ENCODE measurements at regions not wholly inside any gene's neighbourhood (a gene's known extent, or its start where the extent isn't known, plus 50 kb on each side); places are given as distances from the start of the nearest gene placed in this dataset.
A peak's percentile ranks its signal among the peaks of the same experiment; 100 is the strongest.
"Not testable (repeated sequence)": the region's sequence is repeated elsewhere in the genome, so short reads cannot be mapped to it uniquely, and the experiment has no call there.

DNA sequence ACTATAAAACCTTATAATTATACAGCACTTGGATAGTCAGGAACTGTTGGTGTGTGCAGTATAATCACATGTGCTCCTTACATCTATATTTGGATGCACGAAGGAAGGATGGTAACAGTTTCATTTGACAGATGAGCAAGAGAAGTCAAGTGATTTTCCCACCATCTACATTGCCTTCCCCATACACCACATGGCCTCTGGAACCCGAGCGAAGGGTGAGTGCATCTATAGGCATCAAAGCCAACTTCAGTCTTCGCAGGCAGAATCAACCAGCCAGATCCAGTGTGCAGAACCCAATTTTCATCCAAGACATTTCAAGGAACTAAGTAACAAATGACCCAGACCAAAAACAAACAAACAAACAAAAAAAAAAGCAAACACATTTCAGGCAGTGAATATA lies 85.1 kb upstream of the BLID start:
- TF ChIP-seq, protein P1, sequence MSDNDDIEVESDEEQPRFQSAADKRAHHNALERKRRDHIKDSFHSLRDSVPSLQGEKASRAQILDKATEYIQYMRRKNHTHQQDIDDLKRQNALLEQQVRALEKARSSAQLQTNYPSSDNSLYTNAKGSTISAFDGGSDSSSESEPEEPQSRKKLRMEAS (IDR thresholded peaks at IDR 0.05; ENCODE audit: low read depth, low read length) = no peak
- no peak for TF ChIP-seq POLR2A (IDR thresholded peaks at IDR 0.05; ENCODE audit: extremely low read depth, insufficient read length)
- TF ChIP-seq, protein P2, sequence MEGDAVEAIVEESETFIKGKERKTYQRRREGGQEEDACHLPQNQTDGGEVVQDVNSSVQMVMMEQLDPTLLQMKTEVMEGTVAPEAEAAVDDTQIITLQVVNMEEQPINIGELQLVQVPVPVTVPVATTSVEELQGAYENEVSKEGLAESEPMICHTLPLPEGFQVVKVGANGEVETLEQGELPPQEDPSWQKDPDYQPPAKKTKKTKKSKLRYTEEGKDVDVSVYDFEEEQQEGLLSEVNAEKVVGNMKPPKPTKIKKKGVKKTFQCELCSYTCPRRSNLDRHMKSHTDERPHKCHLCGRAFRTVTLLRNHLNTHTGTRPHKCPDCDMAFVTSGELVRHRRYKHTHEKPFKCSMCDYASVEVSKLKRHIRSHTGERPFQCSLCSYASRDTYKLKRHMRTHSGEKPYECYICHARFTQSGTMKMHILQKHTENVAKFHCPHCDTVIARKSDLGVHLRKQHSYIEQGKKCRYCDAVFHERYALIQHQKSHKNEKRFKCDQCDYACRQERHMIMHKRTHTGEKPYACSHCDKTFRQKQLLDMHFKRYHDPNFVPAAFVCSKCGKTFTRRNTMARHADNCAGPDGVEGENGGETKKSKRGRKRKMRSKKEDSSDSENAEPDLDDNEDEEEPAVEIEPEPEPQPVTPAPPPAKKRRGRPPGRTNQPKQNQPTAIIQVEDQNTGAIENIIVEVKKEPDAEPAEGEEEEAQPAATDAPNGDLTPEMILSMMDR (IDR thresholded peaks at IDR 0.05; ENCODE audit: low read depth, low read length) = no peak
- no peak for TF ChIP-seq MYC (IDR thresholded peaks at IDR 0.05; ENCODE audit: low read depth, low read length)
- no peak for DNase-seq (ENCODE audit: low read depth)
- H3K4me3 ChIP-seq (ENCODE audit: low read depth, low read length) = no peak overlapping the region

DNA sequence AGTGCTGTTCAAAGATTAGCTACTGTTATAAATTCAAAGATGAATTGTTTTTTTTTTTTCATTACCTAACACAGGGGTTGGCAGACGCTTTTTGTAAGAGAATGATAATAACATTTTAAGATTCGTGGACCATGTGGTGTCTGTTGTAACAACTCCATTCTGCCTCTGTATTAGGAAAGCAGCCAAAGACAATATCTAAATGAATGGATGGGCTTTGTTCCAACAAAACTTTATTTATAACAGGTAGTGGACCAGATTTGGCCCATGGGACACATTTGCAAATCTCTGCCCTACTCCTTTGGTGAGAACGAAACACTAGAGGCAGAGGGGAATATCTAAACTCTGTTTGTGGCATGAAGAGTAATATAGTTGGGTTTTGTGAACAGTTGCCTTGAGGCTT lies 83.6 kb upstream of the BLID start:
- no peak for TF ChIP-seq MYC (IDR thresholded peaks at IDR 0.05; ENCODE audit: low read depth, low read length)
- TF ChIP-seq, protein P1 (IDR thresholded peaks at IDR 0.05; ENCODE audit: low read depth, low read length) = no peak
- no peak for TF ChIP-seq POLR2A (IDR thresholded peaks at IDR 0.05; ENCODE audit: extremely low read depth, insufficient read length)
- H3K4me3 ChIP-seq (ENCODE audit: low read depth, low read length) = no peak overlapping the region
- DNase-seq (ENCODE audit: low read depth) = no peak

DNA sequence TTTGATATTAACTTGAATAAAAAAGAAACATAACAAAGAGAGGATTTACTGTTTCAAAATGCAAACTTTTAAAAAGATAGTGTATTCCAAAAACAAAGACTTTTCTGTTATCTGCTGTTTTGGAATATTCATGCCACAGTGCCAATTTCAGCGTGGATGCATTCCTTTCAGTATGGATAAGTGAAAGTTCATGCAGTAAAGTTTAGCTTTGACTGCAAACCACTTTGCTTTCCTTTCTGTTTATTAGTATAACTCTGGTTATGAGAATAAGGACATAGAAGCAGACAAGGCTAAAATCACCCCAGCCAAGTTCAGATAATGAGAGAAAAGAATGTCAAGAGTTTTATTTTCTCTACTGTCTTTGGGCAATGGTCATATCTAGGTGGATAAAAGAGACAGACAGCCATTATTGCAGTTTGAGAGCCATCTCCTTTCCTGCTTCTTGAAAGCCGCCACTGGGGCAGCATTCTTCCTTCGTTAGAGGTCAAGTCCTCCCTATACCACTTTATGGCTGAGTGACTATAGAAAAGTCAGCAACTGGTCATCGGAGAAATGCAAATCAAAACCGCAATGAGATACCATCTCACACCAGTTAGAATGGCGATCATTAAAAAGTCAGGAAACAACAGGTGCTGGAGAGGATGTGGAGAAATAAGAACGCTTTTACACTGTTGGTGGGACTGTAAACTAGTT lies 82.4 kb upstream of the BLID start:
- H3K4me3 ChIP-seq (ENCODE audit: low read depth, low read length) = no peak overlapping the region
- TF ChIP-seq, protein P2 (IDR thresholded peaks at IDR 0.05; ENCODE audit: low read depth, low read length) = no peak
- TF ChIP-seq, protein P1 (IDR thresholded peaks at IDR 0.05; ENCODE audit: low read depth, low read length) = no peak
- TF ChIP-seq MYC (IDR thresholded peaks at IDR 0.05; ENCODE audit: low read depth, low read length) = no peak
- TF ChIP-seq POLR2A (IDR thresholded peaks at IDR 0.05; ENCODE audit: extremely low read depth, insufficient read length) = no peak
- no peak for DNase-seq (ENCODE audit: low read depth)

DNA sequence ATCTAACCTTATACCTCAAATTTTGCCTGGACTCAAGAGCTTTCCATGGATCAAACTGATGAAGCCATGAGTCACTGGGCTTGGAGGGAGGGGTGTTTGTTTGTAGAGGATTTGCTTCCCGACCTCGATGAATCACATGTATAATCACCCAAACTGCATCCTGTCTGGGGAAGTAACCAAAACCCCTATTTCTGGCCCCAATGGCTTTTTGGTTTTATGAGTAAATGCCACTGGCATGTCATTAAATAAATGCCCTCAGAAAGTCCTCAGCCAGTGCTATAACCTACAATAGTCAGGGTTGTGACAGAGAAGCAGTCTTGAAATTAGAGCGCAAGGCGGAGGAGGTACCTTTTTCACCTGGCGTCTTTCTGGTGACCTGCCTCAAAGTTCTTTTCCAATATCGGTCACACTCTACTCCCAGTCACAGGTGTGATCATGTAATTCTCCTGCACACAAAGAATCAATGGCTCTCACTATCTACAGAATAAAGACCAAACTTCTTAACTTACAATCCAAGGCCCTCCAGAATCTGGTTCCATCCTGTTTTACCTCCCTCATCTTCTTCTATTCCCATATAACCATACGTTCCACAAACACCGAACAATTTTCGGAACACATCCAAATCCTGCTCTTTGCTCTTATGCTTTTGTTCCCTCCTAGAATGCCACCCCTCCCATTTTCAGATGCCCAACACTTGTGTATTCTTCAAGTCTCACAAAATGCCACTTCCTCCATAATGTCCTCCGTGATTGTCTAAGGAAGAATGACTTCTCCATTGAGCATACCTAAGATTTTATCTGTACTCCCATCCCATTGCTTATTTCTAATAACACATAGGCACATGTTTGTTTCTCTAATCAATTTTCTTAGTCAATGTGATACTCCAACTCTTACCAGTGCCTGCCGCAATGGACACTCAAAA lies 81.3 kb upstream of the BLID start:
- no peak overlapping the region for H3K4me3 ChIP-seq (ENCODE audit: low read depth, low read length)
- DNase-seq (ENCODE audit: low read depth) = peak; percentile 28
- TF ChIP-seq, protein P1 (IDR thresholded peaks at IDR 0.05; ENCODE audit: low read depth, low read length) = no peak
- TF ChIP-seq, protein P2 (IDR thresholded peaks at IDR 0.05; ENCODE audit: low read depth, low read length) = no peak
- no peak for TF ChIP-seq MYC (IDR thresholded peaks at IDR 0.05; ENCODE audit: low read depth, low read length)
- TF ChIP-seq POLR2A (IDR thresholded peaks at IDR 0.05; ENCODE audit: extremely low read depth, insufficient read length) = no peak

DNA sequence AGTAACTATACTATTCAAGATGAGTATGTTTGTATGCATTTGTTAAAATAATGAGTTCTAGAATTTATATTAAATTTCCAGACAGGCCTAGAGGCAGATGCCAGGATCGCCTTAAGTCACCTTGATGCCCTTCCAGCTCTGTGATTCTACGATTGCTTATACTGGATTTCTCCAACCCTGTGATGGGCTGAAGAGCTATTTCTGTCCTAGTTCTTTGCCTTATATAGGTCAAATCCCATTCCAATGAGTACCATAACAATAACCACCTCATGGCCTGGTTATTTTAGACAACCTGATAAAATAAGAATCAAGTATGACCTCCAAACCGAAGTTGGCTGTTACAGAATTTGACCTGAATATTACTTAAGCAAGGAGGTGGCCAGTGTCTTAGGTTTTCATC lies 79.8 kb upstream of the BLID start:
- TF ChIP-seq, protein P2 (IDR thresholded peaks at IDR 0.05; ENCODE audit: low read depth, low read length) = no peak
- TF ChIP-seq POLR2A (IDR thresholded peaks at IDR 0.05; ENCODE audit: extremely low read depth, insufficient read length) (no peak), MYC (IDR thresholded peaks at IDR 0.05; ENCODE audit: low read depth, low read length) (no peak)
- TF ChIP-seq, protein P1 (IDR thresholded peaks at IDR 0.05; ENCODE audit: low read depth, low read length) = no peak

DNA sequence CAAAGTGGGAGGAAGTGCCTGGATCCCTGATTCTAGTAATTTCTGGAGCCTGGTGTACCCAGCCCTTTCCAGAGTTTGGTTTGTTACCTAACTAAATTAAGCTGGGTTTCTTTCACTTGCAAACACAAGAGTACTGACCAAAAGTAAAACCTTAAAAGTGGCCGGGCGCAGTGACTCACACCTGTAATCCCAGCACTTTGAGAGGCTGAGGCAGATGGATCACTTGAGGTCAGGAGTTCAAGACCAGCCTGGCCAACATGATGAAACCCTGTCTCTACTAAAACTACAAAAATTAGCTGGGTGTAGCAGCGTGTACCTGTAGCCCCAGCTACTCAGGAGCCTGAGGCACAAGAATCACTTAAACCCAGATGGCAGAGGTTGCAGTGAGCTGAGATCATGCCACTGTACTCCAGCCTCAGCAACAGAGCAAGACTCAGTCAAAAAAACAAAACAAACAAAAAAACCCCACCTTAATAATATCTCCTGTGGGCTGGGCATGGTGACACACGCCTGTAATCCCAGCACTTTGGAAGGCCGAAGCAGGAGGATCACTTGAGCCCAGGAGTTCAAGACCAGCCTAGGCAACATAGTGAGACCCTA lies 78.0 kb upstream of the BLID start:
- H3K4me3 ChIP-seq (ENCODE audit: low read depth, low read length); DNase-seq (ENCODE audit: low read depth): not testable (repeated sequence)

More for the DNA sequence above, 79.8 kb upstream of the BLID start:
- no peak for DNase-seq (ENCODE audit: low read depth)
- no peak overlapping the region for H3K4me3 ChIP-seq (ENCODE audit: low read depth, low read length)
